Small intestine (tissue), 7 donors: ENCODE measurements at regions not wholly inside any gene's neighbourhood (a gene's known extent, or its start where the extent isn't known, plus 50 kb on each side); places are given as distances from the start of the nearest gene placed in this dataset.

Source experiments
- DNase-seq, 2 donors: peaks; one replicate each; pipeline versions ENCODE4 v3.0.0 to v3.0.0-alpha.2; 2013
- FAIRE-seq: peaks from 2 replicates; lab custom pipeline; 2012; peaks lifted over from hg19 to GRCh38; lab: Jason Lieb, UNC
- H3K27ac ChIP-seq, 3 donors: one replicate each; pipeline ENCODE4 v1.5.1; 2013; ENCODE audit warnings: low read length in 2 of 3, mild to moderate bottlenecking in 2 of 3, control low read depth in 1 of 3, inconsistent platforms in 1 of 3, low read depth in 1 of 3, moderate library complexity in 1 of 3
- H3K27me3 ChIP-seq, 3 donors: one replicate each; pipeline ENCODE4 v1.6.1; 2013; ENCODE audit warnings: low read length in 3 of 3, inconsistent platforms in 1 of 3; ENCODE audit not compliant: control insufficient read depth in 3 of 3, insufficient read depth in 3 of 3
- H3K36me3 ChIP-seq, 3 donors: one replicate each; pipeline ENCODE4 v1.6.1; 2013; ENCODE audit warnings: low read length in 3 of 3, inconsistent platforms in 1 of 3, low read depth in 1 of 3, mild to moderate bottlenecking in 1 of 3, moderate library complexity in 1 of 3; ENCODE audit not compliant: control insufficient read depth in 3 of 3, insufficient read depth in 2 of 3
- H3K4me1 ChIP-seq, 3 donors: one replicate each; pipeline ENCODE4 v1.6.1; 2013; ENCODE audit warnings: low read length in 2 of 3, inconsistent platforms in 1 of 3, low read depth in 1 of 3, mild to moderate bottlenecking in 1 of 3, moderate library complexity in 1 of 3; ENCODE audit not compliant: control insufficient read depth in 3 of 3, insufficient read depth in 2 of 3
- H3K4me3 ChIP-seq, 3 donors: one replicate each; pipeline ENCODE4 v1.5.1; 2013; ENCODE audit warnings: low read length in 3 of 3, control low read depth in 1 of 3, inconsistent platforms in 1 of 3, low read depth in 1 of 3, mild to moderate bottlenecking in 1 of 3, moderate library complexity in 1 of 3
- H3K9me3 ChIP-seq, 2 donors: one replicate each; pipeline ENCODE4 v1.6.1; 2013; ENCODE audit warnings: low read depth in 1 of 2, low read length in 1 of 2; ENCODE audit not compliant: control insufficient read depth in 2 of 2, insufficient read depth in 1 of 2
- WGBS, 3 donors: extraction: QIAGEN DNeasy Blood & Tissue Kit; methylation state at CpG; one replicate each; pipeline ENCODE4 v1.1.7; 2013; 5-methylcytosine and 5-hydroxymethylcytosine counted together
- donor health status: healthy with polysubstance abuse.
- donor health status: control.
- donor health status: control.
- donor health status: Bipolar disorder and iron deficiency.
- donor health status: healthy.

- peaks cover 0 to 6% of the 10 kb centered on the region in 2 donors for H3K9me3 ChIP-seq
- 70 to 77% (median 73%) methylated on average over 8 of the region's 8 CpGs for WGBS, 3 donors
- DNase-seq (no peak), FAIRE-seq (no peak)
- peak overlapping the region in 1 of 3 donors; percentile 2 for H3K27ac ChIP-seq
- H3K4me3 ChIP-seq = no peak overlapping the region
- H3K27me3 ChIP-seq = no peaks in the 10 kb centered on the region
- peaks cover 2 to 41% (median 3%) of the 10 kb centered on the region in 3 donors for H3K4me1 ChIP-seq
- no peaks in the 10 kb centered on the region for H3K36me3 ChIP-seq
These were observed 57.7 kb upstream of the HES1 start for GRCh38 chr3:194078045-194078821.

- Histone ChIP-seq H3K27ac (no peak overlapping the region), H3K9me3 (no peaks in the 10 kb centered on the region), H3K4me1 (peaks cover 2 to 42% (median 3%) of the 10 kb centered on the region in 3 donors), H3K4me3 (no peak overlapping the region), H3K36me3 (no peaks in the 10 kb centered on the region), H3K27me3 (no peaks in the 10 kb centered on the region)
- 81 to 91% (median 90%) methylated on average over 14 of the region's 14 CpGs for WGBS, 3 donors
- DNase-seq = no peak
- no peak for FAIRE-seq
These were observed 56.2 kb upstream of the HES1 start for GRCh38 chr3:194079702-194080172.

GRCh38 chr3:194080436-194080835 is 55.5 kb upstream of the HES1 start:
- no peak for FAIRE-seq
- Histone ChIP-seq H3K4me1 (peaks cover 2 to 42% (median 3%) of the 10 kb centered on the region in 3 donors), H3K9me3 (no peaks in the 10 kb centered on the region), H3K36me3 (no peaks in the 10 kb centered on the region), H3K27ac (no peak overlapping the region), H3K4me3 (no peak overlapping the region), H3K27me3 (no peaks in the 10 kb centered on the region)
- WGBS, 3 donors = 71 to 77% (median 76%) methylated on average over 7 of the region's 7 CpGs
- no peak for DNase-seq

GRCh38 chr3:194080913-194081800 is 54.8 kb upstream of the HES1 start:
- Histone ChIP-seq H3K4me3 (no peak overlapping the region), H3K4me1 (peaks cover 2 to 42% (median 3%) of the 10 kb centered on the region in 3 donors), H3K27ac (no peak overlapping the region), H3K36me3 (no peaks in the 10 kb centered on the region), H3K9me3 (no peaks in the 10 kb centered on the region), H3K27me3 (no peaks in the 10 kb centered on the region)
- DNase-seq (peak; percentile 60 to 68), FAIRE-seq (no peak)
- WGBS, 3 donors = 22 to 58% (median 35%) methylated on average over 8 of the region's 8 CpGs

- no peaks in the 10 kb centered on the region for H3K9me3 ChIP-seq
- no peak for FAIRE-seq
These were observed 54.1 kb upstream of the HES1 start for GRCh38 chr3:194081826-194082225.

DNA sequence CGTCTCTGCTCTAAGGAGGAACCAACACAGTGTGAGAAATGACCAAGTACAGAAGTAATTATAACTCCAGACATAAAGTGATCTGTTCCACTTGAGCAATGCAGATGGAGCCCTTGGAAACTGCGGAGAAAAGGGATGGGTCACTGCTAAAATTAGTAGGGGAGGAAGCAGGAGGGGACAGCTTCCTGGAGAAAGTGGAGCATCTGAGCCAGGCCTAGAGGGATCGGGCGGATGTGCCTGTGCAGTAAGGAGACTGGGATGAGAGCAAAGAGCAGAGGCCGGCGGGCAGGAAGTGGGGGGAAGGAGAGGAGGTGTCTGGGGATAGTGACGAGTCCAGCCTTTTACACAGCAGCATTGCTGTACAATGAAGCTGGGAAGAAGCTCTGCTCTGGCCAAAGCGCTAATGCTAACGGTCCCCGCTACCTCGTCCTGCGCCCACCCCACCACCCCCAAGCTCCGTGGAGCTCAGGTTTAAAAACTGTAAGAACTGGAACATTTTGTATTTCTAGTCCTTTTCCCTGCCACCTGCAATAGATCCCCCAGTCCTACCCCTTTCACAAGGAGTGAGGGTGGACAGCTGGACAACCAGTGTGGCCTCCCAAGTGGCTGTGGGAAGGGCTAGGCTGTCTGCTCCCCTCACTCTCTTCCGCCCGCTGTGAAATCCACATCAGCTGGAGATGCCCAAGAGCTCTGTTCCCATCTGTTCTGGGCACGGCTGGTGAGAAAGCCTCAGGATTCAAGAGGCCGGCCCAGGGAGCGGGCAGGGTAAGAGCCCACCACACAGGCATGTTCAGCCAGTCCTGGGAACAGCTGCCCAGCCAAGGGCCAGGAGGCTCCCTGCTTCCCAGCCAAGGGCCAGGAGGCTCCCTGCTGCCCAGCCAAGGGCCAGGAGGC is 53.0 kb upstream of the HES1 start:
- no peak overlapping the region for H3K4me3 ChIP-seq
- FAIRE-seq = no peak
- peak overlapping the region in 1 of 3 donors; percentile 59 for H3K27ac ChIP-seq
- H3K27me3 ChIP-seq = no peaks in the 10 kb centered on the region
- no peaks in the 10 kb centered on the region for H3K9me3 ChIP-seq
- H3K36me3 ChIP-seq = no peaks in the 10 kb centered on the region
- H3K4me1 ChIP-seq = peaks cover 2 to 52% (median 3%) of the 10 kb centered on the region in 3 donors
- WGBS, 3 donors = 71 to 86% (median 78%) methylated on average over 18 of the region's 18 CpGs
- DNase-seq = peak in 1 of 2 donors; percentile 65

More at GRCh38 chr3:194081826-194082225, 54.1 kb upstream of the HES1 start:
- H3K4me1 ChIP-seq = peaks cover 2 to 45% (median 3%) of the 10 kb centered on the region in 3 donors
- no peak for DNase-seq
- no peak overlapping the region for H3K4me3 ChIP-seq
- H3K27me3 ChIP-seq = no peaks in the 10 kb centered on the region
- H3K36me3 ChIP-seq = no peaks in the 10 kb centered on the region
- 90 to 100% (median 93%) methylated on average over 5 of the region's 5 CpGs for WGBS, 3 donors
- no peak overlapping the region for H3K27ac ChIP-seq

- H3K27me3 ChIP-seq = no peaks in the 10 kb centered on the region
- WGBS, 3 donors = 84 to 97% (median 89%) methylated on average over 6 of the region's 6 CpGs
- H3K36me3 ChIP-seq = no peaks in the 10 kb centered on the region
- no peak overlapping the region for H3K27ac ChIP-seq
- DNase-seq (no peak), FAIRE-seq (no peak)
- peaks cover 2 to 59% (median 3%) of the 10 kb centered on the region in 3 donors for H3K4me1 ChIP-seq
- H3K9me3 ChIP-seq = no peaks in the 10 kb centered on the region
- no peak overlapping the region for H3K4me3 ChIP-seq
These were observed 52.2 kb upstream of the HES1 start for GRCh38 chr3:194083637-194084224.
